Umbilical cord (tissue), 1 donor: ENCODE measurements at regions not wholly inside any gene's neighbourhood (a gene's known extent, or its start where the extent isn't known, plus 50 kb on each side); places are given as distances from the start of the nearest gene placed in this dataset.

Source experiments
- DNase-seq: peaks from one replicate; pipeline ENCODE4 v3.0.0-alpha.2; 2015; ENCODE audit warnings: low spot score

GRCh38 chr3:13173186-13173585, 100.0 kb upstream of the IQSEC1 start:
- no peak for DNase-seq

- DNase-seq, result no peak
Measured at GRCh38 chr3:13172644-13173013, 99.4 kb upstream of the IQSEC1 start.

- no peak for DNase-seq
Measured at GRCh38 chr3:13171704-13172643, 98.7 kb upstream of the IQSEC1 start.

- no peak for DNase-seq
Measured at GRCh38 chr3:13170317-13170716, 97.1 kb upstream of the IQSEC1 start.

DNA sequence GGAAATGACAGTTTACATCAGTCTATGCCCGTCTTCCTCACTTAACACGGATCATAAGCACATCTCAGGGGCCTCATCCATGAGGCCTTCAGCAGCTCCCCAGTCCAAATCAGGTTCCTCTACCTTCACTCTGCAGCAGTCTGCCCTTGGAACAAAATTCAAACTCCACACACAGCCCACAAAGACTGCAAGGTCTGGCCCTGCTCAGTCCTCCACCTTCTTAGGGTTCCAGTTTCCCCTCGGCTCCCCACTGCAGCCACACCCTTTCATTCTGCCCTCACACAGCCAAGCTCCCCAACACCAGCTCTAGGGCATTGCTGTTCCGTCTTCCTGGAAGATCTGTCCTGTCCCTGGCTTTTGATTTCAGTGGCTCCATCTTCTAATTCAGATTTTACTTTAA, 95.2 kb upstream of the IQSEC1 start:
- DNase-seq, result no peak

GRCh38 chr3:13167829-13168228, 94.6 kb upstream of the IQSEC1 start:
- DNase-seq, result no peak

GRCh38 chr3:13167064-13167743, 94.0 kb upstream of the IQSEC1 start:
- DNase-seq, result no peak

GRCh38 chr3:13166243-13167063, 93.2 kb upstream of the IQSEC1 start:
- no peak for DNase-seq

GRCh38 chr3:13165576-13165975, 92.3 kb upstream of the IQSEC1 start:
- no peak for DNase-seq

GRCh38 chr3:13164893-13165492, 91.8 kb upstream of the IQSEC1 start:
- no peak for DNase-seq

DNA sequence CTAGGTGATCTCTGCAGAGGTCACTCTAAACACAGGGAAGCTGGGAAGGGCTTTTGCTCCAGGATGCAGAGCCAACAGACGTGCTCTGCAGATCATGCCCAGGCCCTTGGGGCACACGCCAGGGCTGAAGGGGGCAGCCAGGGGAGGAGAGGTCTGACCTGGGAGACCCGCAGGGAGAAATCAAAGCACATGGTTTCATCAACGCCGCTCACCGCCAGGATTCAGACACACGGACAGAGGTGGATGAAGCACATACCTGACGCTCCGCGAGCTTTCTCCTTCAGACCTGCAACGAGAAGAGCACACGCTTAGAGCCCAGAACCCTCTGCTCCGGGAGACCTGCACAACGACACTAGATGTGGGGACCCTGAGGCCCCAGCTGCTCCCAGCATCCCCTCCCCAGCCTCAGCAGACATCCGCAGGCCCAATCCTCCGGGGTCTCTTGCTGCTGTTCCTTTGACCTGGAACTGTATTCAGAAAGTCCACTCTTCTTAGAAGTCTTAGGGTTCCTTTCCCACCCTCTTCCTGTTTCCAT, 90.7 kb upstream of the IQSEC1 start:
- DNase-seq, result no peak

- no peak for DNase-seq
Measured at GRCh38 chr3:13162549-13163320, 89.5 kb upstream of the IQSEC1 start.

GRCh38 chr3:13161771-13162535, 88.7 kb upstream of the IQSEC1 start:
- DNase-seq, result no peak

DNA sequence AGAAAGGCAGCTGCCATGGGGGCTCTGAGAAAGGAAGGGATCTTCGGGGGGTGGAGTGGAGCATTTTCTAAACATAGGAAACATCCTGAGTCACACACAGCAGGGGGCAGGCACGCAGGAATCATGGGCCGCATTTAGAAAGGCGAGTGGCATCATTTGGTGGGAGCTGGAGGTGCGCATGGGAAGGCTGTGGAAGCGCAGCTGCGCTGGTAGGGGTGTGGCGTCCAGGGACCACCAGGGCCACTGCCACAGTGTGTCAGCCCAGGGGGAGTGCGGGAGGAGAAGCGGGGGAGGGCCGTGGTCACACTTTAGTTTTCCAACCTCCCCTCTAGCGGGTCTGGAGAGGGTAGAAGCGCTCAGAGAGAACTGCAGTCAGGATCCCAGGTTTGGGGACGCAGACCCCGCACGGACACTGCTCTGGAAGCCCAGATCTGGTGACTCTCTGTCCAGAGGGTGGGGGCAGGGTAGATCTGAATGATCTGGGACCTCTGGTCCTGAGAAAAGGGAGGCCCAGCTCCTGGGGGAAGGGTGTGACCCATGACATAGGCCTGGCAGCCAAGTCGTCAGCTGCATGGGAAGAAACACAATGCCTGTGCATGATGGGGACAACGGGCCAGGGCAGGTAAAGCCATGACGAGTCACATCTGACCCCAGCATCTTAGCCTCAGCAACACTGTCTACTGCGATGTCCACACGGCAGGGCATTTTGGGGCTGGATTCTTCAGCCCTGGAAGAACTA, 88.0 kb upstream of the IQSEC1 start:
- DNase-seq, result no peak

- DNase-seq, result no peak
Measured at GRCh38 chr3:13160619-13161018, 87.4 kb upstream of the IQSEC1 start.

DNA sequence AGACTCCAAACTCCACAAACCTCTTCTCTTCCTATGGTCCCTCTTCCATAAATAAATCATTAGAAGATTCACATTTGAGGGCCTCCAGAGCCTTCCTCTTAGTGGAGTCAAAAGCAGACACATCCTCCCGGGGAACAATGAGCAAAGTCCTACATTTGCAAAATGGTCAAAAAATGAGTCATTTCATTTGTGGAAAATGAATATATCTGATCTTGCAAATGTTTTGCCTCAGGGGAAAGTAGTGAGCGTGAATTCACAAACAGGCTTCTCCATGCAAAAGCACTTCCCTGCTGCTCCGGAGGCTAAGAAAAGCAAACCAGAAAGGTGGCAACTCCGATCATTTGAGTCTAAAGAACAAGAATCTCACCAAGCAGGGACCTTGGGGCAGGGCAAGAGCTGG, 86.7 kb upstream of the IQSEC1 start:
- DNase-seq, result peak; percentile 5

GRCh38 chr3:13158871-13159270, 85.6 kb upstream of the IQSEC1 start:
- no peak for DNase-seq

DNA sequence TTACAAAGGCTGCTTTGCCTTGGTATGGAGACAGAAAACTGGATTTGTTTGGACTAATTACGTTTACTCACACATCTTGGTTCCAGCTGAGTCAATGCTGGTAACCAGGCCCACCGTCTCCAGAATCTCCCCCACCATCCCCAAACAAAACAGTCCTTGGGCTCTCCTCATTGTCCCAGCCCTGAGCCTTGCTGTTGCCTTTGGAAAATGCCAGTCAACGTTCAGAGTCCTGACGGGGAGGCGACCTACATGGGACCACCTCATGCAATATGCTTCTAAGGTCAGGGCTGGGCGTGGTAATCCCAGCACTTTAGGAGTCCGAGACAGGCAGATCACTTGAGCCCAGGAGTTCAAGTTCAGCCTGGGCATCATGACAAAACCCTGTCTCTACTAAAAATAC, 85.2 kb upstream of the IQSEC1 start:
- DNase-seq, result no peak

DNA sequence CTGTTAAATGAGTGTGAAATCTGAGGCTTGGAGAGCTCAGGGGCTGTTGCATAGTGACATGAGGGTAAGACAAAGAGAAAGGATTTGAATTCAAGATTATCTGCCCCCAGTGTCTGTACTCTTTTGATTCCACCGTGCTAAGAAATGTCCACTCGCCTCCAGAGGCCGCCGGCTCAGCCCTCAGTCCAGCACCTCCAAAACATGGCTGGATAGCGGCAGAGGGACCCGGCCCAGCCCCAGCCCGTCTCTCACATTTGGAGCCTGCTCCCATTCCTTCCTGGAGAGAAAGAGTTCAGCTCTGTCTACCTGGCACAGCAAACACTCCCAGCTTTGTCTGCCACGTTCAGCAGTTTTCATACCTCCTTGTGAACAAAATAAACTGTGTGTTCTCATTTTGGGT, 84.8 kb upstream of the IQSEC1 start:
- no peak for DNase-seq
